T47D (cell line): ENCODE measurements at regions not wholly inside any gene's neighbourhood (a gene's known extent, or its start where the extent isn't known, plus 50 kb on each side); places are given as distances from the start of the nearest gene placed in this dataset.

ENCODE experiments used
- DNase-seq, 2 experiments: peaks; one replicate each; pipeline versions ENCODE4 v3.0.0 to v3.0.0-alpha.2; 2011 to 2012; ENCODE audit warnings: low read depth in 1 of 2, low spot score in 1 of 2
- JUND ChIP-seq: IDR thresholded peaks from 2 replicates; pipeline ENCODE4 v1.6.1; 2012; ENCODE audit warnings: low read depth
- in situ Hi-C: cut with HindIII; loops from 2 replicates; pipeline ENCODE4 v1.10.0; 2016; ENCODE audit warnings: low sequenced_read_pairs, low pct_unique_long_range_greater_than_20kb

GRCh38 chrX:13253223-13253622, 66.6 kb downstream of the ATXN3L start:
- in situ Hi-C loops = no loop called here
- DNase-seq = no peak
- no peak for TF ChIP-seq JUND

DNA sequence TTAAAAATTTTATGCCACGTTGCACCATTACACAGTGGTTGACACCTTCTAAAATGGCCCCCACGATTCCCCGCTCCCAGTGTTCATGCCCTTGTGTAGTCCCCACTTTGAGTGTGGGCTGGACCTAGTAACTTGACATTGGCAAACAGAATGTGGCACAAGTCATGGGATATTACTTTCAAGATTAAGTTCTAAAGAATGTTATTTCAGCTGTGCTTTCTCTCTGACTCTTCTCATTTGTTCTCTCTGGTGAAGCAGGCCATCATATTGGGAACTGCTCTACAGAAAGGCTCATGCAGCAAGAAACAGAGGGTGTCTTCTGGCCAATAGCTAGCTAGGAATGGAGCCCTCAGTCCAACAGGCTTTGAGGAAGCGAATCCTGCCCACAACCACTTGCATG, 67.1 kb downstream of the ATXN3L start:
- in situ Hi-C loops = no loop called here
- TF ChIP-seq JUND = no peak
- DNase-seq = no peak

GRCh38 chrX:13250826-13251580, 68.8 kb downstream of the ATXN3L start:
- TF ChIP-seq JUND = no peak
- DNase-seq = no peak
- in situ Hi-C loops = no loop called here

DNA sequence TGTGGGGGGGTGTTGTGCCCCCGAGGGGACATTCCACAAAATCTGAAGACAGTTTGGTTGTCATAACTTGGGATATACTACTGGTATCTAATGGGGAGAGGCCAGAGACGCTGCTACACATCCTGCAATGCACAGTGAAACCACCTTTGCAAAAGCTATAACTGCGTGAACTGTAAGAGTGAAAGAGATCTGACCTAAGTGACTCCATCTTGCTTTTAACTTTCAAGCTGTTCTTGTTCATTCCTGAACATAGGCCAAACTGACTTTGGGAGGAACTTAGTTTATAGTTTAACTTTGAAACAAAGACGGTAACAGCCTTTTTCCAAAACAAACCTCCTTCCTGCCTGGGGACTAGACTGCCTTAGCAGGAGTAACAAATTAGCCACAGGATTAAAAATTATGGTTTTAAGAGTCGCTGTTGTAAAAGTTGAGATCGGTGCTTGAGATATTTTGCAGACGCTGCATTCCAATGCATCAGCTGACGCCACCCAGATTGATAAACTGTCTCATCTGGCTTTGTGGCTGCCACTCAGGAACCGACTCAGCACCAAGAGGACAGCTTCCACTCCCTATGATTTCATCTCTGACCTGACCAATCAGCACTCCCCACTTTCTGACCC, 70.9 kb downstream of the ATXN3L start:
- TF ChIP-seq JUND = no peak
- in situ Hi-C loops = no loop called here
- DNase-seq = no peak

DNA sequence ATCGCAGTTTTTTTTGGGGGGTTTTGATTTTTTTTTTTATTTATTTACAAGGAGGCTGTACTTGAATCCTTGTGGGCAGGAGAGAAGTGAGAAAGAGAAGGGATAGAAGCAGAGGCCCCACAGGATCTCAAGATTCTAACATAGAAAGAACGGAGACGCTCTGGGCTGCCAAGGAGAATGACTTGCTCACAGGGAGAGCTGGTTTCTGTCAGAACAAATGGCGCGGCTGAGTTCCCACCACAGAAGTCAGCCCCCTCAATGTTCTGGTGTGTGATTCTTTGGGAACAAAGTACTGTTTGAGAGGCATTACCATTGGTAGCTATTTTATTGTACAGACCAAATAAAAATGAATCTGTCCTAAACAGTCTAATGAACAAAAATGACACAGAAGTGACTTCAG, 80.6 kb downstream of the ATXN3L start:
- in situ Hi-C loops = no loop called here
- DNase-seq = no peak
- TF ChIP-seq JUND = no peak

GRCh38 chrX:13235930-13236329, 83.9 kb downstream of the ATXN3L start:
- TF ChIP-seq JUND = no peak
- in situ Hi-C loops = no loop called here
- DNase-seq = no peak

DNA sequence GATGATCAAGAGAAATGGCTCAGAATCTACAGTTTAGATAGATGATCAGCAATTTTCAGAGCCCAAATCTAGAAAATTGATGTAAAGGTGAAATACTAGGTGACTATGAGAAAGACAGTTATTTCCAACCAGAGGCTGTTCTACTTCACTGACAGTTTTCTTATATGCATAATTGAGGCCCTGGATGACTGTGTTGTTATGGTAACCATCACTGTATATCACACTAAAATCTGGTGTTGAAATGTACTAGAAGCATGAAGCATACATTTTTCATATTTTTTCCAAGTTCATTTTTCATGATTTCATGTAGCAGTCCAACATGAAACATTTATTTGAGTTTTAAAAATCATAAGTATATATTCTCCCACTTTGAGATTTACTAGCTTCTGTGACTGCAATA, 87.4 kb downstream of the ATXN3L start:
- no peak for DNase-seq
- in situ Hi-C loops = no loop called here
- no peak for TF ChIP-seq JUND

DNA sequence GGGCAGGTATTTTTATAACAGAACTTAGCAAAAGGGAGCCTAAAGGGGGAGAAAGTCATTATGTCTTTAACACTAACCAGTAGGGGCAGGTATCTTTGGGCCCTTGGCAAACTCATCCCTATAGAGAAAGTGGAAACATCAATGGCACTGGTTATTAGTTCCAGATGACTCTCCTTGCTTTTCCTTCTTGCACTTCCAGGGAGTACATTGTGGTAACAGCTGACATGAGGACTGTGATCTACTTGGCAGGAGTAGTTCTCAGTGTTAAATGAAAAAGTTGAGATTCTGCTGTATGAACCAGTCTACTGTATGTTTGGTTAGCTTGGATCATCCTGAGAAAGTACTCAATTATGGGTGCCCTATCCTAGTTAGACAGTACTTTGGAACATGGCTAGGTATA, 93.6 kb downstream of the ATXN3L start:
- in situ Hi-C loops = no loop called here
- no peak for DNase-seq
- no peak for TF ChIP-seq JUND

DNA sequence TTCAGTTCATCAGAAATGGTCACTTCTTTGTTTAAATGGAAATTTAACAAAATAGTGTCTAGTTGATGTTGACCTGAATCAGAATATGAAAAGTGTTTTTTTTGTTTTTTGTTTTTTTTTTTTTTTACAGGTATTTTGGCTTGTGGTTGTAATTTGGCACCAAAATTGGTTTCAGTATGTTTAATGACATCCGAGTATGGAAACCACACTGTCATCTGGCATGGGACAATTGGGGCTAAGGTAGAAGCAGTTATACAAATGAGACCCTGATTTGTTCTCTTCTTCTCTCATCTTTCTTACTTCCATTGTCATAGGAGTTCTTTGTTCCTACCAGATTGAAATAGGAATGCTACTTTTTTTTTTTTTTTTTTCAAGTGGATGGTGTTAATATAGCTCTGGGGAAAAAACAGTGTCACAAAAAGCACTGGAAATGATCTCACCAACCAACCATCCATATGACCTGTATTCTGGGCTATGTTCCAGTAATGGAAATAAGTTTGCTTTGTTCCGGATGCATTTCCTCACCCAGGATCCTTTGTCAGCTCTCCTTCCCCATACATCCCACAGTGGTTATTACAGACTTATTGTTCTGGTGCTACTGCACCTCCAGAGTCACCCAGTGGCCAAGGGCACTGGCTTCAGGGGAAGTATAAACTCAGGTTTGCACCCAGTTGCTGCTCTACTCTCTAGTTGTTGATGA, 95.8 kb downstream of the ATXN3L start:
- in situ Hi-C loops = no loop called here
- peak; percentile 47; the same call in 1 of the 2 replicates for TF ChIP-seq JUND
- peak; percentile 21 to 75 for DNase-seq

GRCh38 chrX:13220916-13221315, 98.9 kb downstream of the ATXN3L start:
- peak in 1 of 2 experiments; percentile 65 for DNase-seq
- TF ChIP-seq JUND = no peak
- in situ Hi-C loops = no loop called here

DNA sequence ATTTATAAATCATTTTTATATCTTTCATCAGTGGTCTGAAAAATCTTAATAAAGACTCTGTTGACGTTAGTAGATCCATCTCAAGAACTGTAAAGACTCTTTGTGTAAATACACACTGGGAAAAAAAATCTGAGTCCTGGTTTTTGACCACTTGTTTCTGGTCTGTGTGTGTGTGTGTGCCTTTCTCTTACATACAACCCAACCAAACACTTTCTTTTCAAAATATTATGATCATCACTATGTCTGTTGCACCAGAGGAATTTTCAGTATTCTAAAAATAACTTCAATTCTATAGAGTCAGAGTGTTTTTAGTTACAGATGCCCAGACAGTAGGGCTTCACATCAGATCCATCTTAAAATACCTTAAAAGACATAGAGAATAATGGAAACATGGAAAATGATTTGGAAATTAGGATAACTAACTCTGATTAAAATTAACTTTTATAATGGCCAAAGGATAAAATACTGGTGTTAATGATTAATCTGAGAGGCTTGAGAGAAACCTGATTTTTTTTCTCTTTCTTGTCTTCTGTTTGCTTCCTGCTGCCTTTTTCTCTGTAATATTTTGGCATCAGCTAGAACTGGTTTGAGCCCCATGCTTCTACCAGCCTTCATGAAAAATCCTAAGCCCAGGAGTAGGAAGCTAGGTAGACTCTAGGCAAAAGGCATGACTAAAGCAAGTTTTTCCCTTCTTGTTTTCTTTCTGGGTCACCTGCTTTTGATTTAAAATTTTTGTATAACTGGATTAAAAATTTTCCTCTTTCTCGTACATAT, 99.7 kb downstream of the ATXN3L start:
- in situ Hi-C loops = no loop called here
- DNase-seq = no peak
- TF ChIP-seq JUND = no peak

DNA sequence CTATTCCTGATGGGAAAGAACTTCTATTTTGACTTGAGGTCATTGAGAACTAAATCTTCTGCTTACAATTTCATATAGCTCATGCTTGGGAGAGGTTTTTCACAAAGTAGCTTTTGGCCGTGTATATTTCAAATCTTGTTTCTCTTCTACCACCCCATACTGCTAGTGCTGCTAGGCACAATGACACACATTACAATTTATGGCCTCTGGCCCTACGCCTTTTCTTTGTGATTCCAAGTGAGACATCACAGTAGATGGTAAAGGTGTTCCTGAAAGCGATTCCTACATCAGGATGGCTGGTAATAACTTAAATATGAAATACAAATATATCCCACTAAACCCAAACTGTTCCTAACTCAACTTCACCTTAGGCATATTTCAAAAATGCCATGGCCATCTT, 101.1 kb downstream of the ATXN3L start:
- no peak for TF ChIP-seq JUND
- DNase-seq = no peak
- in situ Hi-C loops = no loop called here
